Renal cortical epithelial cell (primary cell): ENCODE measurements at regions not wholly inside any gene's neighbourhood (a gene's known extent, or its start where the extent isn't known, plus 50 kb on each side); places are given as distances from the start of the nearest gene placed in this dataset.

Experiments
- DNase-seq: peaks from one replicate; pipeline ENCODE4 v3.0.0-alpha.2; 2011; ENCODE audit warnings: low read depth

- DNase-seq, result no peak
These were observed 101.3 kb upstream of the LRRC3B start for GRCh38 chr3:26521261-26521660.

- DNase-seq, result no peak
These were observed 99.7 kb upstream of the LRRC3B start for GRCh38 chr3:26522919-26523318.

- no peak for DNase-seq
These were observed 97.6 kb upstream of the LRRC3B start for GRCh38 chr3:26525013-26525412.

- no peak for DNase-seq
These were observed 87.4 kb upstream of the LRRC3B start for GRCh38 chr3:26535151-26535550.

GRCh38 chr3:26536955-26537354, 85.6 kb upstream of the LRRC3B start:
- no peak for DNase-seq

GRCh38 chr3:26550413-26550812, 72.2 kb upstream of the LRRC3B start:
- no peak for DNase-seq

GRCh38 chr3:26556637-26557036, 65.9 kb upstream of the LRRC3B start:
- DNase-seq, result no peak

- no peak for DNase-seq
These were observed 64.3 kb upstream of the LRRC3B start for GRCh38 chr3:26558257-26558656.

- DNase-seq, result no peak
These were observed 63.3 kb upstream of the LRRC3B start for GRCh38 chr3:26559227-26559626.

GRCh38 chr3:26560081-26560480, 62.5 kb upstream of the LRRC3B start:
- DNase-seq, result no peak

- no peak for DNase-seq
These were observed 60.4 kb upstream of the LRRC3B start for GRCh38 chr3:26562021-26562768.
